ENCODE measurements at regions not wholly inside any gene's neighbourhood (a gene's known extent, or its start where the extent isn't known, plus 50 kb on each side); places are given as distances from the start of the nearest gene placed in this dataset.

- TF ChIP-seq, protein P1, sequence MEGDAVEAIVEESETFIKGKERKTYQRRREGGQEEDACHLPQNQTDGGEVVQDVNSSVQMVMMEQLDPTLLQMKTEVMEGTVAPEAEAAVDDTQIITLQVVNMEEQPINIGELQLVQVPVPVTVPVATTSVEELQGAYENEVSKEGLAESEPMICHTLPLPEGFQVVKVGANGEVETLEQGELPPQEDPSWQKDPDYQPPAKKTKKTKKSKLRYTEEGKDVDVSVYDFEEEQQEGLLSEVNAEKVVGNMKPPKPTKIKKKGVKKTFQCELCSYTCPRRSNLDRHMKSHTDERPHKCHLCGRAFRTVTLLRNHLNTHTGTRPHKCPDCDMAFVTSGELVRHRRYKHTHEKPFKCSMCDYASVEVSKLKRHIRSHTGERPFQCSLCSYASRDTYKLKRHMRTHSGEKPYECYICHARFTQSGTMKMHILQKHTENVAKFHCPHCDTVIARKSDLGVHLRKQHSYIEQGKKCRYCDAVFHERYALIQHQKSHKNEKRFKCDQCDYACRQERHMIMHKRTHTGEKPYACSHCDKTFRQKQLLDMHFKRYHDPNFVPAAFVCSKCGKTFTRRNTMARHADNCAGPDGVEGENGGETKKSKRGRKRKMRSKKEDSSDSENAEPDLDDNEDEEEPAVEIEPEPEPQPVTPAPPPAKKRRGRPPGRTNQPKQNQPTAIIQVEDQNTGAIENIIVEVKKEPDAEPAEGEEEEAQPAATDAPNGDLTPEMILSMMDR (conservative IDR thresholded peaks at IDR 0.05; ENCODE audit: low read length) = no peak
- TF ChIP-seq EZH2phosphoT487 (IDR thresholded peaks at IDR 0.05; ENCODE audit: borderline replicate concordance) = no peak
- H3K27me3 ChIP-seq (ENCODE audit: insufficient read depth, low read length, poor library complexity, severe bottlenecking) = no peaks in the 10 kb centered on the region
- no peak overlapping the region for H2AFZ ChIP-seq (ENCODE audit: low read length)
- H3K9me2 ChIP-seq (replicated peaks; ENCODE audit: low read depth, low read length) = no peaks in the 10 kb centered on the region
- peaks cover 10% of the 10 kb centered on the region for H3K9me3 ChIP-seq (ENCODE audit: insufficient read depth, low read depth, low read length)
- no peak overlapping the region for H3K4me2 ChIP-seq (ENCODE audit: low read depth, low read length, poor library complexity, severe bottlenecking)
- no peaks in the 10 kb centered on the region for H3K79me2 ChIP-seq (ENCODE audit: insufficient read depth, low read length)
- no peaks in the 10 kb centered on the region for H4K20me1 ChIP-seq (ENCODE audit: insufficient read depth, low read length, poor library complexity, severe bottlenecking)
- no peaks in the 10 kb centered on the region for H3F3A ChIP-seq (ENCODE audit: low read depth)
- no peaks in the 10 kb centered on the region for H3K36me3 ChIP-seq (ENCODE audit: insufficient read depth, low read length)
- no peaks in the 10 kb centered on the region for H3K4me1 ChIP-seq (ENCODE audit: insufficient read depth, low read length, poor library complexity, severe bottlenecking)
- H3K4me3 ChIP-seq (ENCODE audit: low read length, poor library complexity, severe bottlenecking) = no peak overlapping the region
- no peak overlapping the region for H3K9ac ChIP-seq (ENCODE audit: low read depth, low read length, poor library complexity, severe bottlenecking)
Observed at GRCh38 chr5:2184026-2184366, 301.3 kb upstream of the IRX4 start.

GRCh38 chr5:2183154-2184025 lies 300.7 kb upstream of the IRX4 start:
- Histone ChIP-seq H3K4me2 (ENCODE audit: low read depth, low read length, poor library complexity, severe bottlenecking) (no peak overlapping the region), H3K36me3 (ENCODE audit: insufficient read depth, low read length) (no peaks in the 10 kb centered on the region), H4K20me1 (ENCODE audit: insufficient read depth, low read length, poor library complexity, severe bottlenecking) (no peaks in the 10 kb centered on the region), H3K9ac (ENCODE audit: low read depth, low read length, poor library complexity, severe bottlenecking) (no peak overlapping the region), H3F3A (ENCODE audit: low read depth) (no peaks in the 10 kb centered on the region), H3K27me3 (ENCODE audit: insufficient read depth, low read length, poor library complexity, severe bottlenecking) (no peaks in the 10 kb centered on the region), H3K4me3 (ENCODE audit: low read length, poor library complexity, severe bottlenecking) (no peak overlapping the region), H2AFZ (ENCODE audit: low read length) (no peak overlapping the region), H3K9me3 (ENCODE audit: insufficient read depth, low read depth, low read length) (peaks cover 10% of the 10 kb centered on the region), H3K9me2 (replicated peaks; ENCODE audit: low read depth, low read length) (no peaks in the 10 kb centered on the region), H3K79me2 (ENCODE audit: insufficient read depth, low read length) (no peaks in the 10 kb centered on the region), H3K4me1 (ENCODE audit: insufficient read depth, low read length, poor library complexity, severe bottlenecking) (no peaks in the 10 kb centered on the region)
- TF ChIP-seq, protein P1 (conservative IDR thresholded peaks at IDR 0.05; ENCODE audit: low read length) = no peak
- TF ChIP-seq EZH2phosphoT487 (IDR thresholded peaks at IDR 0.05; ENCODE audit: borderline replicate concordance) = no peak

GRCh38 chr5:2182020-2182419 lies 299.3 kb upstream of the IRX4 start:
- no peak overlapping the region for H3K4me2 ChIP-seq (ENCODE audit: low read depth, low read length, poor library complexity, severe bottlenecking)
- no peaks in the 10 kb centered on the region for H3F3A ChIP-seq (ENCODE audit: low read depth)
- TF ChIP-seq, protein P1 (conservative IDR thresholded peaks at IDR 0.05; ENCODE audit: low read length) = no peak
- no peak for TF ChIP-seq EZH2phosphoT487 (IDR thresholded peaks at IDR 0.05; ENCODE audit: borderline replicate concordance)
- H3K9ac ChIP-seq (ENCODE audit: low read depth, low read length, poor library complexity, severe bottlenecking) = no peak overlapping the region
- H3K9me2 ChIP-seq (replicated peaks; ENCODE audit: low read depth, low read length) = no peaks in the 10 kb centered on the region
- no peaks in the 10 kb centered on the region for H4K20me1 ChIP-seq (ENCODE audit: insufficient read depth, low read length, poor library complexity, severe bottlenecking)
- no peaks in the 10 kb centered on the region for H3K27me3 ChIP-seq (ENCODE audit: insufficient read depth, low read length, poor library complexity, severe bottlenecking)
- H2AFZ ChIP-seq (ENCODE audit: low read length) = no peak overlapping the region
- H3K36me3 ChIP-seq (ENCODE audit: insufficient read depth, low read length) = no peaks in the 10 kb centered on the region
- no peaks in the 10 kb centered on the region for H3K79me2 ChIP-seq (ENCODE audit: insufficient read depth, low read length)
- H3K4me1 ChIP-seq (ENCODE audit: insufficient read depth, low read length, poor library complexity, severe bottlenecking) = no peaks in the 10 kb centered on the region
- no peak overlapping the region for H3K4me3 ChIP-seq (ENCODE audit: low read length, poor library complexity, severe bottlenecking)
- H3K9me3 ChIP-seq (ENCODE audit: insufficient read depth, low read depth, low read length) = peaks cover 10% of the 10 kb centered on the region

Data from Loucy (cell line).